Ammon's horn (tissue), 1 donor: ENCODE measurements at regions not wholly inside any gene's neighbourhood (a gene's known extent, or its start where the extent isn't known, plus 50 kb on each side); places are given as distances from the start of the nearest gene placed in this dataset.
"Not testable (repeated sequence)": the region's sequence is repeated elsewhere in the genome, so short reads cannot be mapped to it uniquely, and the experiment has no call there.

Source experiments
- DNase-seq: peaks from one replicate; pipeline ENCODE4 v3.0.0-alpha.2; 2016; ENCODE audit warnings: low spot score

- DNase-seq, result no peak
These were observed 530.2 kb upstream of the CBLB start for GRCh38 chr3:106398891-106399600.

GRCh38 chr3:106399761-106400160 is 530.9 kb upstream of the CBLB start:
- no peak for DNase-seq

DNA sequence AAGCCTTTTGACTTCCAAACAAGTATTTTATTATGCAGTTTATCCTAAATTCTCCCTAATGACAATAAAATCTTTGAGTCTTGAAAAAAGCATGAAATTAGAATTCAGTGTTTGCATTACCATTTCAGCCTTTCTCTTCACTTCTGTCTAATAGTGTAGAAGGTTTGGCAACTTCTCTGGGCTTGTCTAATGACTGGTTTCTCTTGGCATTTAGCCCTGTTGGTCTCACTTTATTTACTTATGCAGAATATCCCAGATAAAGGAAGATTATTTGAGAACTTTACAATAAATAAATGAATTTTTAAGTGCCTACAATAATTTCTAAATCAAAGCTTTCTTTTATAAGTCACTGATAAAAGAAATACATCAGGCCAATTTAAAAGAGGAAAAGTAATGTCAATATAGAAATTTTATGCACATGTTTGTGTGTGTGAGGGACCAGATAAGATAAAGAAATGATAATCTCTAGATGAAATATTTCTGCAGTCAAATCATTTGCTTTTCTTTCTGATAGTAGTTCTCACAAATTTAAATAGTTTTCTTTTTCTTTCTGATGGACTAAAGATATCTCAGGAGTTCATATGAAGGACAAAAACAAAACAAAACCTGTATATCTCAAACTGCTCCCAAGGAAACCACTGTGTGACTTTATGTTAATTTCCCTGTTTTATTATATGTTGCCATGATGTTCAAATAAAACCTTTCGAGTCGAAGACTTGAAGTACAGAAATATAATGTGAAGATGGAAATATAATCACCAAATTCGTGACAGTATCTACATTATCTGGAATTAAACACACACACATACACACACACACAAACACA is 533.1 kb upstream of the CBLB start:
- no peak for DNase-seq

- DNase-seq, result peak; percentile 7
These were observed 534.7 kb upstream of the CBLB start for GRCh38 chr3:106403371-106404145.

DNA sequence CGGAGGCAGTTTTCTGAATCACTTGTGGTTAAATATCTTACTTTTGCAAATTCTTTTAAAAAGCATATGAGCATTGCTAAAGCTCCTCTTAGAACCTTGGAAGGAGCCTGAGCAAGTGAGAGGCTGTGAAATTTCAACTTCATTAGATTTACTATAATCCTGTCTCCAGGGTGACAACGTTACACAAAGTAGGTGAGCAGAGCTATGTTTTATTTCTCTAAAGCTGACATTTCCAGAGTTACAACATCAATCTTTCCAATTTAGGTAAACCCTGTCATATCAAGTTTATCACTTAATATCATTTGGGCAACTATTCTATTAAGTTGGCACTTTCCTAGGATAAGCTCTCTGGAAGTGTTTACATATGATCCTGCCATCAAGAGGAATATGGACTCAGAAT is 544.9 kb upstream of the CBLB start:
- DNase-seq, result no peak

DNA sequence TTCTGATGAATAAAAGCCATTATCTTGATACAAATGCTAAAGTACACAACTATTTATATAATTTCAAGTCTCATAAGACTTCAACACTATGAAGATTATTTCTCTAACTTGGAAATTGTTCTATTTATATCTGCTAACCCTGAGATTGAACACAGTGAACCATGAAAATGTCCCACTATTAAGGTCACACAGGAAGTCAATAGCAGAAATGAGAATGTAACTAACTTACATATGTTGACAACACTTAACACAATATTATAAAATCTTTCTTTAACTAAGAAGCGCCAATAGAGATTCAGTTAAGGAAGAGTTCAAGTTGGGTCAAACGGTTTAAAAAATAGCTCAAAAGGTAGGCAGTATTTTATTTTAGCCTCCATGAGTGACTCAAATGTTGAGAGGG is 551.8 kb upstream of the CBLB start:
- no peak for DNase-seq

DNA sequence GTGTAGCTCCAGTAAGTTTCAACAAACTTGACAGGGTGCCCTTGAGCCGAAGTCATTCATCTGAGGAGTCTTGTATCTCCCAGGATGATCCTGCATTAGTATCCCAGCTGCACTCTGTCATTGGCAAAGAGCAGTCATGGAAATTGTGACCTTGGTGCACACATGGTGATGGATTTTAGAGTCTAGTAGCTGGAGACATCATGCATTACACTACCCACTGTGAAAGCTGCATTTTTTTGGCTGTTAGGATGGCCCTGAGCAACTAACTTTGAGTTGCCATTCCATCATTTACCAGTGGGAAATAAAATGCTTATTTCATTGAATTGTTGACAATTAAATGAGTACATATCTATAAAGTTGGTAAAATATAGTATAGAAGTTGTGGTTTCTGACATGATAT is 552.6 kb upstream of the CBLB start:
- no peak for DNase-seq

DNA sequence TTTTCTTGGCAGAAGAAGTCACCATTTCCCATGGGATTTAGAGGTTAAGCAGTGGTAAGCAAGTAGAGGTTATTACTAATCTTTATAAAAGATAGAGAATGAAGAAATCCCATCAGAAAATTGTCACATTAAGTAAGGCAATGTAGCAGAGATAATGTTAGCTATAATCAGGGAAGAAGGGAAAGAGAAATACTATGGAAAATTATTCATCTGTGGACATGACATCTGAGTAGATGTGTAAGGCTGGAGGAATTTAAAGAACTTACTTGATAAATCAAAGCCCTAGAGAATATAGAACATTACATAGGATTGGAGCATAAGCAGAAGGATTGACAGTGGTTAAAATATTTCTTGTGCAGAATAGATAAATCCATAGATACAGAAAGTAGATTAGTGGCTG is 553.1 kb upstream of the CBLB start:
- no peak for DNase-seq

DNA sequence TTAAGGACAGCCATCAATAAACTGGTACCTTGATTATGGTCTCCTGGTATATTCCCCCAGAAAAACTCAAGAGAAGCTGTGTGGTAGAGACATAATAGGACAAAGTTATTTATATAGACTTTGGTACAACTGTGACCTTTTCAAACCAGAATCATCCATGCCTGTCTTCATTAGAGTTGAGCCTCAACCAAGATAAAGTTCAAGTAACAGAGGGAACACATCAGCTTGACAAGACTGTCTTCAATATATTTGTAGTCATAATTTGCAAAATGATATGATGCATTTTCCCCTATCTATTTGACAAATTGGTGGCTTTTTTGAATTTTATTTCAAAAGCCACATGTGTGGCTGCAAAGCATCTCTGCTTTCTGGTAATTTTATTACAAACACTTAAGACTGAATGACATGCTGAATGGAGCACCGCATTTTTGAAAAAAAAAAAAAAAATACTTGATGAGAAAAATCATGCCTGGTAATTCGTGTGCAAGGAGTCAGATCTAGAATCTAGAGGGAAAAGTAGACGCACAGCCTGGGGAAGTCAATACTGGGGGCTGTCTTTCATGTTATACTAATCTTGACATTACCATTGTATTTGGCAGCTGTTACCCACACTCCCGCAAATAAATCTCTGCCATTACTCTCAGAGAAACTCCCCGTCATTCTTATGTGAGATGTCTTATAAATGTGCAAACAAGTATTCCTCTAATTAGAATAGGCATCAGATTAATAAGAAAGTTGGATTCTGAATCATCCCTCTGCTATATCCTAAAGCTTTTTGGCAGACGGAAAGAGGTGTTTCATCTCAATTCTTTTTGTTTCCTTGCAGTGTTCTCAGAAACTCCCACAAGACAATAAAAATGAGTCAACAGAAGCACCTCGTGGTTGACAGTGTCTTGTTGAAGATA is 554.8 kb upstream of the CBLB start:
- DNase-seq, result no peak

DNA sequence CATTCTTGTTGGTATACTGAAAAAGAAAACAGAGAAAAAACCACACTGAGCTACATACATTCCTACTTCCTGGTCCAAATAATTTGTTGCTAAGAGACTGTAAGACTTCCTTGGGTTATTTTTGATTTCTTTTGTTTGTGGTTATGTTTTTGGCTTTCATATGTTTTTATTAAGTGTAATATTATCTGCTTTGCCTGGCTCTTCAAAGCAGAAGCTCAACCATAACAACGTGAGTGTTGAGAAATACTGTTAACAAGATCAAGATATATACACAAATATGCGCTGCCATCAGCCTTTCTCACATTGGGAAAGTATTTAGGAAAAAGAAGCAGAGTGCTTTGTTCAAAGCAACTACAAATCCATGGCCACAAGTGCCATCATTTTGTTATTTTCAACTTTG is 556.2 kb upstream of the CBLB start:
- no peak for DNase-seq

GRCh38 chr3:106425916-106426315 is 557.1 kb upstream of the CBLB start:
- no peak for DNase-seq

DNA sequence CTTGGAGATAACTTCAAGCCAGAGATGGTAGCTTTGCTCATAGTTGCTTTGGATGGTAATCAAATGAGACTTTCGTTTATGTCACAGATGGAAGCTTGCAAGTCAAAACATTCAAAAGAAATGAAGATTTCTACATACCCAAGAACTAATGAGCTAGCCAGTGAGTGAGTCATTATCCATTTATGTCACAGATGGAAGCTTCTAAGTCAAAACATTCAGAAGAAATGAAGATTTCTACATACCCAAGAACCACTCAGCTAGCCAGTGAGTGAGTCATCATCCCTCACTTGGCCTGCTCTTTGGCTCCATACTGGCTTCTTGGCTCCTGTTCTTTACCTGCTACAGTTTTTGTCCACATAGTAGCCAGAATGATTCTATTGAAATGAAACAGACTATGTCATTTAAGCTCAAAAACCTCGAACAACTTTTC is 559.8 kb upstream of the CBLB start:
- no peak for DNase-seq

- no peak for DNase-seq
These were observed 562.9 kb upstream of the CBLB start for GRCh38 chr3:106431721-106432120.

GRCh38 chr3:106435899-106436453 is 567.2 kb upstream of the CBLB start:
- no peak for DNase-seq

DNA sequence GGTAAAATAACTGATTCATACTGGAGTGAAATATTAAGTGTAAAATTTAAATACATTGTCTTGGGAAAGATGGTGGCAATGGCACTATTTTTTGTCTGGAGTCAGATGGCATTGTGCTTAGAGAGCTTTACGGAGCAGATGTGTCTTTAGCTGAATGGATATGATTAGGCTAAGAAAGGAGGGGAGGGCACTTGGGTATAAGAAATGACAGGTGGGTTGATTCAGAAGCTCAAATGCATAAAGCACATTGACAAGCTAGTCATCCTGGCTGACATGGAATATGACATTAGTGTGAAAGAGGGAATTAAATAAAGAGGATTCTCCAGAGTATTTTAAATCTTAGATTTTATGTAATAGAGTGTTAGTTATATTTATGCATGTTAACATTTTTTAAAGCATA is 570.1 kb upstream of the CBLB start:
- no peak for DNase-seq

- no peak for DNase-seq
These were observed 571.9 kb upstream of the CBLB start for GRCh38 chr3:106440672-106441071.

- DNase-seq, result no peak
These were observed 577.5 kb upstream of the CBLB start for GRCh38 chr3:106446271-106446670.

GRCh38 chr3:106447723-106448301 is 579.0 kb upstream of the CBLB start:
- no peak for DNase-seq

GRCh38 chr3:106448372-106448966 is 579.7 kb upstream of the CBLB start:
- DNase-seq, result not testable (repeated sequence)

GRCh38 chr3:106452096-106452495 is 583.3 kb upstream of the CBLB start:
- DNase-seq, result peak; percentile 41

- DNase-seq, result no peak
These were observed 585.7 kb upstream of the CBLB start for GRCh38 chr3:106454497-106454896.
